Activated T-helper 2 cell treated with anti-CD3 and anti-CD28 coated beads, Interferon-gamma antibody, Interleukin-2, Interleukin-4, amounts not matched to agents 10 μg/mL and 5 μg/mL and 100 μg/mL, durations not matched to agents 14 hours and 24 hours and 36 hours (primary cell): ENCODE measurements at regions not wholly inside any gene's neighbourhood (a gene's known extent, or its start where the extent isn't known, plus 50 kb on each side); places are given as distances from the start of the nearest gene placed in this dataset.

Source experiments
- DNase-seq: peaks from one replicate; pipeline ENCODE4 v3.0.0; 2021; ENCODE audit warnings: low spot score
- H3K27ac Mint-ChIP-seq: one replicate; pipeline ENCODE4 v1.8.0; 2021; ENCODE audit warnings: mixed read lengths
- H3K27me3 Mint-ChIP-seq: one replicate; pipeline ENCODE4 v1.8.0; 2021; ENCODE audit warnings: low read depth, mixed read lengths
- H3K36me3 Mint-ChIP-seq: one replicate; pipeline ENCODE4 v1.8.0; 2021; ENCODE audit warnings: low read depth, mixed read lengths
- H3K4me1 Mint-ChIP-seq: one replicate; pipeline ENCODE4 v1.8.0; 2021; ENCODE audit warnings: low read depth, mixed read lengths
- H3K4me3 Mint-ChIP-seq: one replicate; pipeline ENCODE4 v1.8.0; 2021; ENCODE audit warnings: low read depth, mild to moderate bottlenecking, moderate library complexity, mixed read lengths
- H3K9me3 Mint-ChIP-seq: one replicate; pipeline ENCODE4 v1.8.0; 2021; ENCODE audit warnings: mixed read lengths
- intact Hi-C: fragments of 100-400 bp; cut with micrococcal nuclease; formaldehyde crosslinking; loops from one replicate; pipeline ENCODE4 v1.15.1; 2023

GRCh38 chr11:116553482-116553881 is 219.3 kb downstream of the BUD13 start:
- DNase-seq: no peak
- H3K9me3 Mint-ChIP-seq: no peaks in the 10 kb centered on the region
- H3K27me3 Mint-ChIP-seq: no peaks in the 10 kb centered on the region
- no peak overlapping the region for H3K4me3 Mint-ChIP-seq
- no peaks in the 10 kb centered on the region for H3K36me3 Mint-ChIP-seq
- H3K27ac Mint-ChIP-seq: no peak overlapping the region
- H3K4me1 Mint-ChIP-seq: no peaks in the 10 kb centered on the region
- intact Hi-C loops: no loop called here

DNA sequence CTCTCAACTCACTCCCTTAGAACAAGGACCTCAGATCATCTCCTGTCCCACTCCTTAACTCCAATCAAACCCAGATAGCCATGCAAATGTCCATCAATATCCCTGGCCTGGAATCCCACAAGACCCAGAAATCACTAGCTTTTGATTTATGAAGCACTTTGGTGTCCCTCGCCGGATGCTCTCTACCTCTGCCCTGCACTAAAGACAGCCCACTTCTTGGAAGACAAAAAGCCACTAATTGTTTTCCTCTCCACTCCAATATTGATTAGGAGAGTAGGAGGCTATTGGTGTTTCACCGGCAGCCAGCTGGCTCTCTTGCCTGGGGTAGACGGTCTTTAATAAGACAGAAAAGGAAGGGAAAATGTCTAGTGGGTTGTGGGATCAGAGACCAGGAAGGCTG is 221.2 kb downstream of the BUD13 start:
- no peak overlapping the region for H3K27ac Mint-ChIP-seq
- no peaks in the 10 kb centered on the region for H3K4me1 Mint-ChIP-seq
- H3K36me3 Mint-ChIP-seq: no peaks in the 10 kb centered on the region
- H3K4me3 Mint-ChIP-seq: no peak overlapping the region
- H3K27me3 Mint-ChIP-seq: no peaks in the 10 kb centered on the region
- intact Hi-C loops: no loop called here
- H3K9me3 Mint-ChIP-seq: no peaks in the 10 kb centered on the region
- DNase-seq: no peak

DNA sequence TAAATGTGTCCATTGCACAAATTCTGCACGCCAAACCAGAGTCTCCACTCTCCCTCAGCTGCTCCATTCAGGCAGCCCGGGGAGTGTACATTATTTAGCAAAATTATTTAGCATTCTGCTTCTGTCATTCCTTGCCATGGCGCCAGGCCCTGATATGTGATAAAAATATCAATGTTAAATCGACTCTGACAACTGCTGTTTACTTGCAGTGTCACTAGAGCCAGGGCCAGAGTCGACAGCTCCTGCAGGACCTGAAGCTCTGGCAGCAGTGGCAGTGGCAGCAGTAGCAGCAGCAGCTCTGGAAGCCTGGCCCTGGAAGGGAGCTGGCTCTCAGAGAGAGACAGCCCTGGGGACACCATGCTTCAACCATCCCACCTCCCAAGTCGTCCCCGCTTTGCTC is 224.5 kb downstream of the BUD13 start:
- DNase-seq: no peak
- Mint-ChIP-seq H3K4me1 (no peaks in the 10 kb centered on the region), H3K36me3 (no peaks in the 10 kb centered on the region), H3K4me3 (no peak overlapping the region), H3K9me3 (no peaks in the 10 kb centered on the region), H3K27me3 (no peaks in the 10 kb centered on the region), H3K27ac (no peak overlapping the region)
- intact Hi-C loops: no loop called here

DNA sequence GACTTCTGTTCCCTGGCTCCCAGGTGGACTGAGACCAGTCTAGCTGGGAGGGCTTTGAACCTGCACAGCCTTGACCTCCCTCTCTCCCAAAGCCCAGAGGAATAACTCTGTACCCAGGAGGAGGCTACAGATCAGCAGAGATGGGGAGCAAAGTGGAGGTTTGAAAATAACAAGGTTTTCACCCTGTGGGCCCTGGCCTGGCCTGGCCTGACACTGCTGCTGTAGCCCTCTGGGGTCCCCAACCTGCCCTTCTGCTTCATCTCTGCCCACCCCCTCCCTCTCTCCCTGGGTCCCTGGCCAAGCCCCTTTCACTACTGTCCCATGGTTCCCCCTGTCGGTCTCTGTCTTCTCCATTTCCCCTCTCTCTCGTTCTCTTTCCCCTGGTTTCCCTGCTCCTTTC is 225.2 kb downstream of the BUD13 start:
- no peak for DNase-seq
- H3K27ac Mint-ChIP-seq: no peak overlapping the region
- intact Hi-C loops: no loop called here
- H3K27me3 Mint-ChIP-seq: no peaks in the 10 kb centered on the region
- no peaks in the 10 kb centered on the region for H3K4me1 Mint-ChIP-seq
- H3K36me3 Mint-ChIP-seq: no peaks in the 10 kb centered on the region
- no peaks in the 10 kb centered on the region for H3K9me3 Mint-ChIP-seq
- no peak overlapping the region for H3K4me3 Mint-ChIP-seq

DNA sequence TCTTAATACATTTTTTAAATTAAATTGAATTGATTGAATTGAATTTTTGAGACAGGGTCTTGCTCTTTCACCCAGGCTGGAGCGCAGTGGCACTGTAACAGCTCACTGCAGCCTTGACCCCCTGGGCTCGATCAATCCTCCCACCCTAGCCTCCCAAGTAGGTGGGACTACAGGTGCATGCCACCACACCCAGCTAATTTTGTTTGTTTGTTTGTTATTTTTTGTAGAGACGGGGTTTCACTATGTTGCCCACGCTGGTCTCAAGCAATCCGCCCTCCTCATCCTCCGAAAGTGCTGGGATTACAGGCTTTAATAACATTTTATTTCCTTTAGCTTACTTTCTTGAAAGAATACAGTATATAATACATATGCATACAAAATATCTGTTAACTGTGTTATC is 226.9 kb downstream of the BUD13 start:
- no peaks in the 10 kb centered on the region for H3K4me1 Mint-ChIP-seq
- no peaks in the 10 kb centered on the region for H3K27me3 Mint-ChIP-seq
- no peaks in the 10 kb centered on the region for H3K9me3 Mint-ChIP-seq
- H3K27ac Mint-ChIP-seq: no peak overlapping the region
- DNase-seq: no peak
- H3K36me3 Mint-ChIP-seq: no peaks in the 10 kb centered on the region
- H3K4me3 Mint-ChIP-seq: no peak overlapping the region
- intact Hi-C loops: no loop called here

DNA sequence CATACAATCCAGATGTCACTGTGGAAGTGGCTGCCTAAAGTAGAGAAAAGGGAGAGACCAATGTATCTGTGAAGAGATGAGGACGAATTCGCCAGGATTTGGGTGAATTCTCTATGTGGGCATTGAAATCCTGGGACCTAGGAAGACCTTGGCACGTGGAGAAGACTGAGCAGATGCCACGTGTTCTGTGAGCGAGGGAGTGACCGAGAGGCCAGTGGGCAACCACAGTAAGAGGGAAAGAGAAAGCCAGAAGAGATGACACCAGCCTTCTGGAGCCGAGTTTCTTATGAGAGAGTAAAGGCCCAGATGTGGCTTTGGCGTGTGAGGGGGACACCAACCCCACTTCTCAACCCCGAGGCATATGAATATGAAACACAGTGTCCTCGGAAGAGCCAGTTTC is 228.1 kb downstream of the BUD13 start:
- intact Hi-C loops: no loop called here
- Mint-ChIP-seq H3K27me3 (no peaks in the 10 kb centered on the region), H3K36me3 (no peaks in the 10 kb centered on the region), H3K9me3 (no peaks in the 10 kb centered on the region), H3K27ac (no peak overlapping the region), H3K4me1 (no peaks in the 10 kb centered on the region), H3K4me3 (no peak overlapping the region)
- no peak for DNase-seq

DNA sequence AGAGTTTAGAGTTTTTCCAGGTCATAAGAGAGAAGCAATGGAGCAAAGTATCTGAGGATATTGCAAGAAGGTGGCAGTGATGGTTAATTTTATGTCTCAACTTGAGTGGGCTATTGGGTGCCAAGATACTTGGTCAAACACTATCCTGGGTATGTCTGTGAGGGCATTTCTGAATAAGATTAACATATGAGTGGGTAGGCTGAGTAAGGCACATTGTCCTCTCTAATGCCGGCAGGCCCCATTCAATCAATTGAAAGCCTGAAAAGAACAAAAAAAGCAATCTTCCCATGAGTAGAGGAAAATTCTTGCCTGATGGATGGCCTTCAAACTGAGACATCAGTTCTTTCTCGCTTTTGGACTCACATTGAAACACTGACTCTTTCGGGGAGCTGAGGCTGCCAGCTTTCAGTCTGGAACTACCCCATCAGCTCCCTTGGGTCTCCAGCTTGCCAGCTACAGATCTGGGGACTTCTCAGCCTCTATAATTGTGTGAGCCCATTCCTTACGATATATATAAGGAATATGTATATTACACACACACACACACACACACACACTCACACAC is 228.8 kb downstream of the BUD13 start:
- no peak for DNase-seq
- H3K9me3 Mint-ChIP-seq: no peaks in the 10 kb centered on the region
- no peaks in the 10 kb centered on the region for H3K27me3 Mint-ChIP-seq
- H3K4me3 Mint-ChIP-seq: no peak overlapping the region
- H3K36me3 Mint-ChIP-seq: no peaks in the 10 kb centered on the region
- no peak overlapping the region for H3K27ac Mint-ChIP-seq
- no peaks in the 10 kb centered on the region for H3K4me1 Mint-ChIP-seq
- intact Hi-C loops: no loop called here

GRCh38 chr11:116543099-116543498 is 229.7 kb downstream of the BUD13 start:
- H3K9me3 Mint-ChIP-seq: no peaks in the 10 kb centered on the region
- H3K4me1 Mint-ChIP-seq: no peaks in the 10 kb centered on the region
- no peak overlapping the region for H3K27ac Mint-ChIP-seq
- no peak for DNase-seq
- intact Hi-C loops: no loop called here
- H3K4me3 Mint-ChIP-seq: no peak overlapping the region
- no peaks in the 10 kb centered on the region for H3K36me3 Mint-ChIP-seq
- no peaks in the 10 kb centered on the region for H3K27me3 Mint-ChIP-seq

DNA sequence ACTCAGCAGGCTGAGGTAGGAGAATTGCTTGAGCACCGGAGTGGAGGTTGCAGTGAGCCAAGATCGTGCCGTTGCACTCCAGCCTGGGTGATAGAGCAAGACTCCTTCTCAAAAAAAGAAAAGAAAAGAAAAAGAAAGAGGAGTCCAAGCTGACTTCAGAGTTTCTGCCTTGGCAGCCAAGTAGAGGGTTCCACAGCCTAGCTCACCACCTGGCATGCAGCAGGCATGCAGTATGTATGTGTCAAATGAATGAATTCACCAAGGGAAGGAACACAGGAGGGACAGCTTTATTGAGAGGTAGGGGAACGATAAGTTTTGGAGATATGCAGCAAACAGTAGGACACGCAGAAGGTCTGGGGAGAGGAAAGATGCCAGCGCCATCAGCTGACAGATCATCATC is 230.4 kb downstream of the BUD13 start:
- Mint-ChIP-seq H3K4me1 (no peaks in the 10 kb centered on the region), H3K27me3 (no peaks in the 10 kb centered on the region), H3K4me3 (no peak overlapping the region), H3K9me3 (no peaks in the 10 kb centered on the region), H3K36me3 (no peaks in the 10 kb centered on the region), H3K27ac (no peak overlapping the region)
- intact Hi-C loops: no loop called here
- no peak for DNase-seq

DNA sequence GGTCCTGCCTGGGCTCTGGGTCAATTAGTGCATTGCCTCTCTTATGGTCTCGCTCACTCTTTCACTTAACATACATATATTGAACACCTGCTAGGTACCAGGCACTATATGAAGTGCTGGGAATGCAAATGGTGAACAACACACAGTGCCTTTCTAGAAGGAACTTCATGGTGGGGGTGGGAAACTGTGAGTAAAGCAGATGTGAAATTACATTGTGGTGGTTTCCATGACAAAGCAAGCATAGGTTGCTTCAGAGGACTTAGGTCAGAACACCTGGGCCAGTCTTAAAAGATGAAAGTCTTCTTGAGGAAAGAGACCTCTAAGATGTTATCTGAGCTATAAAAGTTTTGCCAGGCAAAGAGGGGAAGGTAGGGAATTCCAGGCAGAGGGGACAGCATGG is 231.3 kb downstream of the BUD13 start:
- Mint-ChIP-seq H3K4me1 (no peaks in the 10 kb centered on the region), H3K27me3 (peaks cover 1% of the 10 kb centered on the region), H3K4me3 (no peak overlapping the region), H3K9me3 (no peaks in the 10 kb centered on the region), H3K27ac (no peak overlapping the region), H3K36me3 (no peaks in the 10 kb centered on the region)
- no peak for DNase-seq
- intact Hi-C loops: no loop called here

DNA sequence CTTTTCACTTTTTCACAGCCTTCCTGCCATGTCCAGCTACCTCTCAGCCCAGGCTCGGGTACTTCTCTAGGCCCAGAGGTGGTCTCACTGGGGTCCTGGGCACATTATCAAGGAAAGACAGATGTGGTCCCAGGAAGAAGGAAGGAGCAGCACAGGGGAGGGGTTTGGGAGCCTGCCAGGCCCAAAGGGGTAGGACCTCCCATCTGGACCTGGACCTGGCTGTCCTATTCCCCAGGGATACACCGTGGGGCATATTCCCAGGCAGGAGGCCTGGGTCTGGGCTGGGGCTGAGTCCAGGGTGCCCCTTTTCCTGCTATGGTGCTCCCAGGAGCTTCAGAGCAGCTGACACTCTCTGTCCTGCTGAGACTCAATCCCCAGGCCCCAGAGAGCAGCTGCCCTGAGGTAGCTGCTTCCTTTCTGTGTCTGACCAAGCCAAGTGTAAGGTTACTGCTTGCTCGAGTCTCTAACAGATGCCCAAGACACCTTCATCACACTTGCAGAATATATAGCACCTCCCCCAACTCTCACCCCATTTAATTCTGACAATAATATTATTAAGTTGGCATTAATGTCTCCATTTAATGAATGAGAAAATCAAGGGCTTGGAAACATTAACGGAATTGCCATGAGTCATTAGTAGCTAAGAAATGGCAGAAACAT is 232.0 kb downstream of the BUD13 start:
- no peak overlapping the region for H3K27ac Mint-ChIP-seq

DNA sequence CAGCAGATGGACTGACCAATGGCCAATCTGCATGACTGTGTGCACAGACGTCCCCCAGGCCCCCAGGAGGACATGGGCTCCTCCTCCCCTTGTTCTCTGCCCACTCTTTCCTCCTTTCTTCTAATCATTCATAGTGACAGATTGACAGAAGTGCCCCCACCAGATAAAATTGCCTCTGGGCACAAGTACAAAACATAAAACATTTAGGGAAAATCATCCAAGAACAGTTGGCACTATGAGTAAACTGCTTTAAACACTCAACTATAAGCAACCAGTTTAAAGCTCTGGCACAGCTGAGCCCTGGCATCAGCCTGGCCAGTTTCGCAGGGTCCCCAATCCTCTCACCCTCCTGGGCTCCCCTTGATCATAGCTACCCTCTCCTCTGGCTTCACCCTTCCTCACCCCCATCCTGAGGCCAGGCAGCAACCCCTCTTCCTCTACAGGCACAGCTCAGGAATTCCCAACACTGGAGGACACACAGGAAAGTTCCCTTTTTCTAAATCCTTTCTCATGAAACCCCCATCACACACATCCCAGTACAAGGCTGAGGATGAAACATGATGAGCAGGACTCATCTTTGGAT is 232.9 kb downstream of the BUD13 start:
- DNase-seq: no peak
- Mint-ChIP-seq H3K27me3 (peaks cover 1% of the 10 kb centered on the region), H3K27ac (no peak overlapping the region), H3K4me1 (no peaks in the 10 kb centered on the region), H3K36me3 (no peaks in the 10 kb centered on the region), H3K4me3 (no peak overlapping the region), H3K9me3 (no peaks in the 10 kb centered on the region)
- intact Hi-C loops: no loop called here

More for the DNA sequence above, 232.0 kb downstream of the BUD13 start:
- intact Hi-C loops: no loop called here
- no peaks in the 10 kb centered on the region for H3K9me3 Mint-ChIP-seq
- no peak overlapping the region for H3K4me3 Mint-ChIP-seq
- no peaks in the 10 kb centered on the region for H3K36me3 Mint-ChIP-seq
- DNase-seq: no peak
- H3K4me1 Mint-ChIP-seq: no peaks in the 10 kb centered on the region
- H3K27me3 Mint-ChIP-seq: peaks cover 1% of the 10 kb centered on the region

GRCh38 chr11:116539211-116539610 is 233.6 kb downstream of the BUD13 start:
- no peak overlapping the region for H3K4me3 Mint-ChIP-seq
- H3K4me1 Mint-ChIP-seq: no peaks in the 10 kb centered on the region
- no peaks in the 10 kb centered on the region for H3K36me3 Mint-ChIP-seq
- peaks cover 4% of the 10 kb centered on the region for H3K27me3 Mint-ChIP-seq
- H3K9me3 Mint-ChIP-seq: no peaks in the 10 kb centered on the region
- no peak for DNase-seq
- intact Hi-C loops: no loop called here
- no peak overlapping the region for H3K27ac Mint-ChIP-seq
